ENCODE measurements at regions not wholly inside any gene's neighbourhood (a gene's known extent, or its start where the extent isn't known, plus 50 kb on each side); places are given as distances from the start of the nearest gene placed in this dataset.

DNA sequence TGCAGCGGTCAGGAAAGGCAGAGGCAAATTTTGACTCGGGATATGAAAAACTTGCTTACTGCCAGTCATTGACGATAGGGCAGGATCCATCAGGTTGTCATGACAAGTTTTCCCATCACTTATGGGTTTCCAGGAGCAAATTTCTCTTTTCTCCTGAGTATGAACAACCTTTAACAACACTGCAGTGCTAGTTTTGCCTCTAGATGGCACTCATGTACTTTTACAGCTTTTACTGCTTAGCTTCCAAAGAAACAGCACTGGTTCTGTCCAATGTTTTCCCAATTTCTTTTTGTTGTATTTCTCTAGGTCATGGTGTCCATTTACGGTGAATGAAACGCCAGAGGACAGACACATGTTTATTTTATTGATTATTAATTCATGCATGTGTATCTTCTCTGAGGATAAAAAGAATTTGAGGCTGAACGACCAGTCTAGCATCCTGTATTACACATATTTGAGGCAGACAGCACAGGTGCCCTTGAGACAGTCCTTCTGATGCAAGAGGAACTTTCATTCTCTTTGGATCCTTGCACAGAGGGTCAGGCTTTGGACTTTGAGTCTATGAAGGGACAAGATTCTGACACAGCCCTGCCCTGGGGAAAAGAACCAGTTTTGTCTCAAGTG is 112.3 kb upstream of the TRABD2B start:
- CTCF ChIA-PET = interaction anchor here (0.6 to 1.4 kb wide), 3 partner anchors 23 to 243 kb away, joined by 3 to 6 read pairs (median 5); no protein-coding TSS in a partner anchor
- Histone ChIP-seq H3K9ac (ENCODE audit: low read length) (no peak overlapping the region), H2AFZ (ENCODE audit: low read length) (no peak overlapping the region), H3K9me2 (replicated peaks; ENCODE audit: low read length) (no peaks in the 10 kb centered on the region), H3F3A (ENCODE audit: low read length, unreplicated experiment) (no peaks in the 10 kb centered on the region), H3K4me3 (ENCODE audit: low read length) (no peak overlapping the region), H3K27ac (ENCODE audit: low read length) (no peak overlapping the region), H3K79me2 (ENCODE audit: low read length) (no peaks in the 10 kb centered on the region), H3K27me3 (ENCODE audit: low read length) (peaks cover 21% of the 10 kb centered on the region), H3K36me3 (ENCODE audit: low read depth, low read length) (no peaks in the 10 kb centered on the region), H3K9me3 (ENCODE audit: low read length) (no peaks in the 10 kb centered on the region), H3K4me2 (ENCODE audit: low read length) (no peak overlapping the region), H3K4me1 (ENCODE audit: insufficient read depth, low read length) (no peaks in the 10 kb centered on the region), H4K20me1 (ENCODE audit: low read length) (no peaks in the 10 kb centered on the region)
- BruUV-seq (replicated peaks) = no TSS peak
- TF ChIP-seq, protein P1, sequence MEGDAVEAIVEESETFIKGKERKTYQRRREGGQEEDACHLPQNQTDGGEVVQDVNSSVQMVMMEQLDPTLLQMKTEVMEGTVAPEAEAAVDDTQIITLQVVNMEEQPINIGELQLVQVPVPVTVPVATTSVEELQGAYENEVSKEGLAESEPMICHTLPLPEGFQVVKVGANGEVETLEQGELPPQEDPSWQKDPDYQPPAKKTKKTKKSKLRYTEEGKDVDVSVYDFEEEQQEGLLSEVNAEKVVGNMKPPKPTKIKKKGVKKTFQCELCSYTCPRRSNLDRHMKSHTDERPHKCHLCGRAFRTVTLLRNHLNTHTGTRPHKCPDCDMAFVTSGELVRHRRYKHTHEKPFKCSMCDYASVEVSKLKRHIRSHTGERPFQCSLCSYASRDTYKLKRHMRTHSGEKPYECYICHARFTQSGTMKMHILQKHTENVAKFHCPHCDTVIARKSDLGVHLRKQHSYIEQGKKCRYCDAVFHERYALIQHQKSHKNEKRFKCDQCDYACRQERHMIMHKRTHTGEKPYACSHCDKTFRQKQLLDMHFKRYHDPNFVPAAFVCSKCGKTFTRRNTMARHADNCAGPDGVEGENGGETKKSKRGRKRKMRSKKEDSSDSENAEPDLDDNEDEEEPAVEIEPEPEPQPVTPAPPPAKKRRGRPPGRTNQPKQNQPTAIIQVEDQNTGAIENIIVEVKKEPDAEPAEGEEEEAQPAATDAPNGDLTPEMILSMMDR (conservative IDR thresholded peaks at IDR 0.05; ENCODE audit: low read depth, low read length) = peak; percentile 87
- TF ChIP-seq EZH2phosphoT487 (IDR thresholded peaks at IDR 0.05; ENCODE audit: borderline replicate concordance, low read length) = no peak
- intact Hi-C loops (cut with micrococcal nuclease) = loop anchor here (1.0 to 10.0 kb wide), 4 partner anchors 93 to 588 kb away; no protein-coding TSS in a partner anchor
- DNase-seq (peak; percentile 80), ATAC-seq (peak; percentile 81)
- POLR2A ChIA-PET (ENCODE audit: unreplicated experiment) = interaction anchor here (0.7 kb wide), 1 partner anchor 438 kb away, joined by 5 read pairs; no protein-coding TSS in a partner anchor

DNA sequence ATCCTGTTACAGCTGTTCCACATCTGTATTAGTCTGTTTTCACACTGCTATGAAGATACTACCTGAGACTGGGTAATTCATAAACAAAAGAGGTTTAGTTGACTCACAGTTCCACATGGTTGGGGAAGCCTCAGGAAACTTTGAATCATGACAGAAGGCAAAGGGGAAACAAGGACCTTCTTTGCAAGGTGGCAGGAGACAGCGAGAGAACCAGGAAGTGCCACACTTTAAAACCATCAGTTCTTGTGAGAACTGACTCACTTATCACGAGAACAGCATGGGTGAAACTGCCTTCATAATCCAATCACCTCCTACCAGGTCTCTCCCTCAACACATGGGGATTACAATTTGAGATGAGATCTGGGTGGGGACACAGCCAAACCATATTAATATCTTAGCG is 110.3 kb upstream of the TRABD2B start:
- no TSS peak for BruUV-seq (replicated peaks)
- ChIA-PET CTCF (no interaction called here), POLR2A (ENCODE audit: unreplicated experiment) (no interaction called here)
- ATAC-seq = no peak
- Histone ChIP-seq H4K20me1 (ENCODE audit: low read length) (no peaks in the 10 kb centered on the region), H3K4me2 (ENCODE audit: low read length) (no peak overlapping the region), H3K4me1 (ENCODE audit: insufficient read depth, low read length) (no peaks in the 10 kb centered on the region), H3K27me3 (ENCODE audit: low read length) (peaks cover 10% of the 10 kb centered on the region; the same call in 1 of the 2 replicates), H3K9ac (ENCODE audit: low read length) (no peak overlapping the region), H3F3A (ENCODE audit: low read length, unreplicated experiment) (no peaks in the 10 kb centered on the region), H3K27ac (ENCODE audit: low read length) (no peak overlapping the region), H3K9me2 (replicated peaks; ENCODE audit: low read length) (no peaks in the 10 kb centered on the region), H3K4me3 (ENCODE audit: low read length) (no peak overlapping the region), H3K36me3 (ENCODE audit: low read depth, low read length) (no peaks in the 10 kb centered on the region), H3K9me3 (ENCODE audit: low read length) (no peaks in the 10 kb centered on the region), H3K79me2 (ENCODE audit: low read length) (no peaks in the 10 kb centered on the region), H2AFZ (ENCODE audit: low read length) (no peak overlapping the region)
- DNase-seq = no peak
- intact Hi-C loops (cut with micrococcal nuclease) = loop anchor here (5.0 to 10.0 kb wide), 2 partner anchors 370 to 387 kb away; no protein-coding TSS in a partner anchor
- TF ChIP-seq EZH2 (IDR thresholded peaks at IDR 0.05; ENCODE audit: low read length, unreplicated experiment) (no peak), EZH2phosphoT487 (IDR thresholded peaks at IDR 0.05; ENCODE audit: borderline replicate concordance, low read length) (no peak)
- TF ChIP-seq, protein P1 (conservative IDR thresholded peaks at IDR 0.05; ENCODE audit: low read depth, low read length) = no peak

DNA sequence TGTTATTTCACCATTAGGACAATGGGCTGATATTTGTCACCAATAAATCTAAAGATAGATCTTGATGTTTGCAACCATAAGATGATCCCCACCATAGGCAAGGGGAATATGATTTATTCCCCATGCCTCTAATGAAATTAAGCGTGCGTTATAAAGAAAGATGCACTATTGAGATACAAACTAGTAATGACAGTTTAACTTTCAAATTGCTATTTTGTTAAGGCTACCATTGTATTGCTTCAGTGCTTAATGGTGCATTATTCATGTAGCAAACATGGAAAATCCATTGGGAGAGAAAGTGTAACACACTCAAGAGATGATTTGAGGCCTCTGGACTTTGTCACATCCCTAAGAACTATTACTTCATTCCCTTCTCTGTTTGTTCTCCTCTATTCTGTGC is 108.9 kb upstream of the TRABD2B start:
- Histone ChIP-seq H3K9me3 (ENCODE audit: low read length) (no peaks in the 10 kb centered on the region), H3K9me2 (replicated peaks; ENCODE audit: low read length) (no peaks in the 10 kb centered on the region), H3K79me2 (ENCODE audit: low read length) (no peaks in the 10 kb centered on the region), H3K9ac (ENCODE audit: low read length) (no peak overlapping the region), H3K4me1 (ENCODE audit: insufficient read depth, low read length) (no peaks in the 10 kb centered on the region), H4K20me1 (ENCODE audit: low read length) (no peaks in the 10 kb centered on the region), H3K27me3 (ENCODE audit: low read length) (0 out of 2 replicates have a peak, but pooled peaks cover 2% of the 10 kb centered on the region), H3K4me3 (ENCODE audit: low read length) (no peak overlapping the region), H3K27ac (ENCODE audit: low read length) (no peak overlapping the region), H2AFZ (ENCODE audit: low read length) (no peak overlapping the region), H3F3A (ENCODE audit: low read length, unreplicated experiment) (no peaks in the 10 kb centered on the region), H3K36me3 (ENCODE audit: low read depth, low read length) (no peaks in the 10 kb centered on the region), H3K4me2 (ENCODE audit: low read length) (no peak overlapping the region)
- ChIA-PET POLR2A (ENCODE audit: unreplicated experiment) (no interaction called here), CTCF (no interaction called here)
- DNase-seq (no peak), ATAC-seq (no peak)
- TF ChIP-seq EZH2phosphoT487 (IDR thresholded peaks at IDR 0.05; ENCODE audit: borderline replicate concordance, low read length) (no peak), EZH2 (IDR thresholded peaks at IDR 0.05; ENCODE audit: low read length, unreplicated experiment) (no peak)
- TF ChIP-seq, protein P1 (conservative IDR thresholded peaks at IDR 0.05; ENCODE audit: low read depth, low read length) = no peak
- intact Hi-C loops (cut with micrococcal nuclease) = loop anchor here (5.0 to 10.0 kb wide), 2 partner anchors 369 to 389 kb away; no protein-coding TSS in a partner anchor
- BruUV-seq (replicated peaks) = no TSS peak
